ENCODE measurements at regions not wholly inside any gene's neighbourhood (a gene's known extent, or its start where the extent isn't known, plus 50 kb on each side); places are given as distances from the start of the nearest gene placed in this dataset.

DNA sequence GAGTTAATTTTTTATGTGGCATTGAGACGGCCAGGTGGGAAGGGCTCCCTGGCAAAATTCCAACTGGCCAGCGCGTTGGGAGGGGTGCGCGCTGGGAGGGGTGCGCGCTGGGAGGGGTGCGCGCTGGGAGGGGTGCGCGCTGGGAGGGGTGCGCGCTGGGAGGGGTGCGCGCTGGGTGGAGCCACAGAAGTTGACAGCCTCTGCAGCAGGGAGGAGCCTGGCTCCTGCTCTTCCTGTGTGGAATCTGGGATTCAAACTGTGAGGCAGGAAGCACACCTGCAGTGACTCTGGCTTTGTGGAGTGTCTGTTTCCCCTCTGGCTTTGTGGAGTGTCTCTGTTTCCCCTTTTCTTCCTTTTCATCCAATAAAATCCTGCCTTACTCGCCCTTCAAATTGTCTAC, 147.9 kb upstream of the CBLN2 start:
- TF ChIP-seq EZH2 (IDR thresholded peaks at IDR 0.05) (no peak), EZH2phosphoT487 (IDR thresholded peaks at IDR 0.05) (no peak)
- TF ChIP-seq, protein P1, sequence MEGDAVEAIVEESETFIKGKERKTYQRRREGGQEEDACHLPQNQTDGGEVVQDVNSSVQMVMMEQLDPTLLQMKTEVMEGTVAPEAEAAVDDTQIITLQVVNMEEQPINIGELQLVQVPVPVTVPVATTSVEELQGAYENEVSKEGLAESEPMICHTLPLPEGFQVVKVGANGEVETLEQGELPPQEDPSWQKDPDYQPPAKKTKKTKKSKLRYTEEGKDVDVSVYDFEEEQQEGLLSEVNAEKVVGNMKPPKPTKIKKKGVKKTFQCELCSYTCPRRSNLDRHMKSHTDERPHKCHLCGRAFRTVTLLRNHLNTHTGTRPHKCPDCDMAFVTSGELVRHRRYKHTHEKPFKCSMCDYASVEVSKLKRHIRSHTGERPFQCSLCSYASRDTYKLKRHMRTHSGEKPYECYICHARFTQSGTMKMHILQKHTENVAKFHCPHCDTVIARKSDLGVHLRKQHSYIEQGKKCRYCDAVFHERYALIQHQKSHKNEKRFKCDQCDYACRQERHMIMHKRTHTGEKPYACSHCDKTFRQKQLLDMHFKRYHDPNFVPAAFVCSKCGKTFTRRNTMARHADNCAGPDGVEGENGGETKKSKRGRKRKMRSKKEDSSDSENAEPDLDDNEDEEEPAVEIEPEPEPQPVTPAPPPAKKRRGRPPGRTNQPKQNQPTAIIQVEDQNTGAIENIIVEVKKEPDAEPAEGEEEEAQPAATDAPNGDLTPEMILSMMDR (IDR thresholded peaks at IDR 0.05): no peak

Measured in neural progenitor cell (in vitro differentiated cells).